ENCODE measurements at regions not wholly inside any gene's neighbourhood (a gene's known extent, or its start where the extent isn't known, plus 50 kb on each side); places are given as distances from the start of the nearest gene placed in this dataset.

DNA sequence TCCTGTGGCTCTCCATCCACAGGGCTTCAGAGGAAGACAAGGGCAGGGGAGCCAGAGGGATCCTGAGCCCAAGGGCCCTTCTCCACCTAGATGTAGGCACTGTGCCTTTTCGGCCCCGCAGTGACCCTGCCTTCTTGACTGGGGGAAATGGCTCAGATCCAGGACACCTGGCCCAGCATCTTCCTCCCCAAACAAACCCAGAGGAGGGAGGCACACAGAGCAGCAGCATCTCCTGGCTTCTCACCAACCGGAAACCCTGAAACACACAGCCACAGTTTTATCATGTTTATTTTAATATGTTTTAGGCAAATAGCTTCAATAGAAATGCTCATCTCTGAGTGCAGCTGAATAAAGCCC, 84.5 kb upstream of the LRFN2 start:
- in situ Hi-C loops (cut with MboI) = no loop called here
- 5% methylated on average over 3 of the region's 3 CpGs for WGBS (ENCODE audit: insufficient coverage, low coverage, missing lambda C conversion rate)
- H2AFZ ChIP-seq (ENCODE audit: low read depth, low read length) = no peak overlapping the region
- TF ChIP-seq ZBTB8A (IDR thresholded peaks at IDR 0.05; ENCODE audit: partially characterized antibody) (no peak), ZNF57 (CRISPR knock-in tag; IDR thresholded peaks at IDR 0.05) (no peak), ZNF707 (CRISPR knock-in tag; conservative IDR thresholded peaks at IDR 0.05) (no peak), TAF1 (IDR thresholded peaks at IDR 0.05; ENCODE audit: control insufficient read depth, extremely low read depth, insufficient read depth, low read length, severe bottlenecking) (no peak), HNRNPL (IDR thresholded peaks at IDR 0.05; ENCODE audit: low read depth, low read length) (no peak)
- TF ChIP-seq, protein P1, sequence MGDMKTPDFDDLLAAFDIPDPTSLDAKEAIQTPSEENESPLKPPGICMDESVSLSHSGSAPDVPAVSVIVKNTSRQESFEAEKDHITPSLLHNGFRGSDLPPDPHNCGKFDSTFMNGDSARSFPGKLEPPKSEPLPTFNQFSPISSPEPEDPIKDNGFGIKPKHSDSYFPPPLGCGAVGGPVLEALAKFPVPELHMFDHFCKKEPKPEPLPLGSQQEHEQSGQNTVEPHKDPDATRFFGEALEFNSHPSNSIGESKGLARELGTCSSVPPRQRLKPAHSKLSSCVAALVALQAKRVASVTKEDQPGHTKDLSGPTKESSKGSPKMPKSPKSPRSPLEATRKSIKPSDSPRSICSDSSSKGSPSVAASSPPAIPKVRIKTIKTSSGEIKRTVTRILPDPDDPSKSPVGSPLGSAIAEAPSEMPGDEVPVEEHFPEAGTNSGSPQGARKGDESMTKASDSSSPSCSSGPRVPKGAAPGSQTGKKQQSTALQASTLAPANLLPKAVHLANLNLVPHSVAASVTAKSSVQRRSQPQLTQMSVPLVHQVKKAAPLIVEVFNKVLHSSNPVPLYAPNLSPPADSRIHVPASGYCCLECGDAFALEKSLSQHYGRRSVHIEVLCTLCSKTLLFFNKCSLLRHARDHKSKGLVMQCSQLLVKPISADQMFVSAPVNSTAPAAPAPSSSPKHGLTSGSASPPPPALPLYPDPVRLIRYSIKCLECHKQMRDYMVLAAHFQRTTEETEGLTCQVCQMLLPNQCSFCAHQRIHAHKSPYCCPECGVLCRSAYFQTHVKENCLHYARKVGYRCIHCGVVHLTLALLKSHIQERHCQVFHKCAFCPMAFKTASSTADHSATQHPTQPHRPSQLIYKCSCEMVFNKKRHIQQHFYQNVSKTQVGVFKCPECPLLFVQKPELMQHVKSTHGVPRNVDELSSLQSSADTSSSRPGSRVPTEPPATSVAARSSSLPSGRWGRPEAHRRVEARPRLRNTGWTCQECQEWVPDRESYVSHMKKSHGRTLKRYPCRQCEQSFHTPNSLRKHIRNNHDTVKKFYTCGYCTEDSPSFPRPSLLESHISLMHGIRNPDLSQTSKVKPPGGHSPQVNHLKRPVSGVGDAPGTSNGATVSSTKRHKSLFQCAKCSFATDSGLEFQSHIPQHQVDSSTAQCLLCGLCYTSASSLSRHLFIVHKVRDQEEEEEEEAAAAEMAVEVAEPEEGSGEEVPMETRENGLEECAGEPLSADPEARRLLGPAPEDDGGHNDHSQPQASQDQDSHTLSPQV (IDR thresholded peaks at IDR 0.05) = no peak
- TF ChIP-seq, protein P2, sequence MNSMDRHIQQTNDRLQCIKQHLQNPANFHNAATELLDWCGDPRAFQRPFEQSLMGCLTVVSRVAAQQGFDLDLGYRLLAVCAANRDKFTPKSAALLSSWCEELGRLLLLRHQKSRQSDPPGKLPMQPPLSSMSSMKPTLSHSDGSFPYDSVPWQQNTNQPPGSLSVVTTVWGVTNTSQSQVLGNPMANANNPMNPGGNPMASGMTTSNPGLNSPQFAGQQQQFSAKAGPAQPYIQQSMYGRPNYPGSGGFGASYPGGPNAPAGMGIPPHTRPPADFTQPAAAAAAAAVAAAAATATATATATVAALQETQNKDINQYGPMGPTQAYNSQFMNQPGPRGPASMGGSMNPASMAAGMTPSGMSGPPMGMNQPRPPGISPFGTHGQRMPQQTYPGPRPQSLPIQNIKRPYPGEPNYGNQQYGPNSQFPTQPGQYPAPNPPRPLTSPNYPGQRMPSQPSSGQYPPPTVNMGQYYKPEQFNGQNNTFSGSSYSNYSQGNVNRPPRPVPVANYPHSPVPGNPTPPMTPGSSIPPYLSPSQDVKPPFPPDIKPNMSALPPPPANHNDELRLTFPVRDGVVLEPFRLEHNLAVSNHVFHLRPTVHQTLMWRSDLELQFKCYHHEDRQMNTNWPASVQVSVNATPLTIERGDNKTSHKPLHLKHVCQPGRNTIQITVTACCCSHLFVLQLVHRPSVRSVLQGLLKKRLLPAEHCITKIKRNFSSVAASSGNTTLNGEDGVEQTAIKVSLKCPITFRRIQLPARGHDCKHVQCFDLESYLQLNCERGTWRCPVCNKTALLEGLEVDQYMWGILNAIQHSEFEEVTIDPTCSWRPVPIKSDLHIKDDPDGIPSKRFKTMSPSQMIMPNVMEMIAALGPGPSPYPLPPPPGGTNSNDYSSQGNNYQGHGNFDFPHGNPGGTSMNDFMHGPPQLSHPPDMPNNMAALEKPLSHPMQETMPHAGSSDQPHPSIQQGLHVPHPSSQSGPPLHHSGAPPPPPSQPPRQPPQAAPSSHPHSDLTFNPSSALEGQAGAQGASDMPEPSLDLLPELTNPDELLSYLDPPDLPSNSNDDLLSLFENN (IDR thresholded peaks at IDR 0.05; ENCODE audit: low read depth in 2 of 2, low read length in 2 of 2) = no peak
- TF ChIP-seq, protein P3, sequence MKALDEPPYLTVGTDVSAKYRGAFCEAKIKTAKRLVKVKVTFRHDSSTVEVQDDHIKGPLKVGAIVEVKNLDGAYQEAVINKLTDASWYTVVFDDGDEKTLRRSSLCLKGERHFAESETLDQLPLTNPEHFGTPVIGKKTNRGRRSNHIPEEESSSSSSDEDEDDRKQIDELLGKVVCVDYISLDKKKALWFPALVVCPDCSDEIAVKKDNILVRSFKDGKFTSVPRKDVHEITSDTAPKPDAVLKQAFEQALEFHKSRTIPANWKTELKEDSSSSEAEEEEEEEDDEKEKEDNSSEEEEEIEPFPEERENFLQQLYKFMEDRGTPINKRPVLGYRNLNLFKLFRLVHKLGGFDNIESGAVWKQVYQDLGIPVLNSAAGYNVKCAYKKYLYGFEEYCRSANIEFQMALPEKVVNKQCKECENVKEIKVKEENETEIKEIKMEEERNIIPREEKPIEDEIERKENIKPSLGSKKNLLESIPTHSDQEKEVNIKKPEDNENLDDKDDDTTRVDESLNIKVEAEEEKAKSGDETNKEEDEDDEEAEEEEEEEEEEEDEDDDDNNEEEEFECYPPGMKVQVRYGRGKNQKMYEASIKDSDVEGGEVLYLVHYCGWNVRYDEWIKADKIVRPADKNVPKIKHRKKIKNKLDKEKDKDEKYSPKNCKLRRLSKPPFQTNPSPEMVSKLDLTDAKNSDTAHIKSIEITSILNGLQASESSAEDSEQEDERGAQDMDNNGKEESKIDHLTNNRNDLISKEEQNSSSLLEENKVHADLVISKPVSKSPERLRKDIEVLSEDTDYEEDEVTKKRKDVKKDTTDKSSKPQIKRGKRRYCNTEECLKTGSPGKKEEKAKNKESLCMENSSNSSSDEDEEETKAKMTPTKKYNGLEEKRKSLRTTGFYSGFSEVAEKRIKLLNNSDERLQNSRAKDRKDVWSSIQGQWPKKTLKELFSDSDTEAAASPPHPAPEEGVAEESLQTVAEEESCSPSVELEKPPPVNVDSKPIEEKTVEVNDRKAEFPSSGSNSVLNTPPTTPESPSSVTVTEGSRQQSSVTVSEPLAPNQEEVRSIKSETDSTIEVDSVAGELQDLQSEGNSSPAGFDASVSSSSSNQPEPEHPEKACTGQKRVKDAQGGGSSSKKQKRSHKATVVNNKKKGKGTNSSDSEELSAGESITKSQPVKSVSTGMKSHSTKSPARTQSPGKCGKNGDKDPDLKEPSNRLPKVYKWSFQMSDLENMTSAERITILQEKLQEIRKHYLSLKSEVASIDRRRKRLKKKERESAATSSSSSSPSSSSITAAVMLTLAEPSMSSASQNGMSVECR (CRISPR knock-in tag; IDR thresholded peaks at IDR 0.05) = no peak

More for the DNA sequence above, 84.5 kb upstream of the LRFN2 start:
- H3K27ac ChIP-seq (ENCODE audit: extremely low read depth, low read depth, low read length) = no peak overlapping the region
- intact Hi-C loops (cut with micrococcal nuclease) = no loop called here
- no peak for FAIRE-seq
- ATAC-seq = no peak
- DNase-seq (ENCODE audit: extremely low read depth in 1 of 4, low spot score in 3 of 4) = no peak
- peaks cover 0 to 4% of the 10 kb centered on the region in 2 experiments; a peak in 2 of 5 replicates for H3K4me1 ChIP-seq (replicated peaks in 1 of 2; ENCODE audit: control insufficient read depth in 2 of 2, insufficient read depth in 2 of 2, low read length in 2 of 2)
- H3K36me3 ChIP-seq (ENCODE audit: control insufficient read depth, insufficient read depth, low read length) = no peaks in the 10 kb centered on the region
- H3K9me3 ChIP-seq (replicated peaks; ENCODE audit: control insufficient read depth, insufficient read depth, low read depth, low read length) = no peaks in the 10 kb centered on the region
- ChIA-PET POLR2A (no interaction called here), CTCF (ENCODE audit: low intra/inter-chr PET ratio) (no interaction called here)
- H3K4me2 ChIP-seq (ENCODE audit: insufficient read depth, low read length) = no peak overlapping the region
- no peaks in the 10 kb centered on the region for H3K79me2 ChIP-seq (ENCODE audit: control insufficient read depth, insufficient read depth, low read length)
- H3K9ac ChIP-seq (ENCODE audit: insufficient read depth in 1 of 2, low read depth in 2 of 2, low read length in 2 of 2) = no peak overlapping the region
- BruUV-seq (replicated peaks) = no TSS peak
- H3K4me3 ChIP-seq = no peak overlapping the region
- H4K20me1 ChIP-seq (replicated peaks; ENCODE audit: control insufficient read depth, insufficient read depth, low read length) = 0 out of 2 replicates have a peak, but pooled peaks cover 4% of the 10 kb centered on the region
- no peaks in the 10 kb centered on the region for H3K9me1 ChIP-seq (ENCODE audit: control insufficient read depth, insufficient read depth, low read length)
- peaks cover 11 to 35% of the 10 kb centered on the region in 2 experiments for H3K27me3 ChIP-seq (ENCODE audit: control insufficient read depth in 2 of 2, insufficient read depth in 2 of 2, low read length in 2 of 2)
